Right lung (tissue), 2 donors: ENCODE measurements at regions not wholly inside any gene's neighbourhood (a gene's known extent, or its start where the extent isn't known, plus 50 kb on each side); places are given as distances from the start of the nearest gene placed in this dataset.
"Not testable (repeated sequence)": the region's sequence is repeated elsewhere in the genome, so short reads cannot be mapped to it uniquely, and the experiment has no call there.

Experiments used
- DNase-seq, 2 donors: peaks; one replicate each; pipeline ENCODE4 v3.0.0-alpha.2; 2013

DNA sequence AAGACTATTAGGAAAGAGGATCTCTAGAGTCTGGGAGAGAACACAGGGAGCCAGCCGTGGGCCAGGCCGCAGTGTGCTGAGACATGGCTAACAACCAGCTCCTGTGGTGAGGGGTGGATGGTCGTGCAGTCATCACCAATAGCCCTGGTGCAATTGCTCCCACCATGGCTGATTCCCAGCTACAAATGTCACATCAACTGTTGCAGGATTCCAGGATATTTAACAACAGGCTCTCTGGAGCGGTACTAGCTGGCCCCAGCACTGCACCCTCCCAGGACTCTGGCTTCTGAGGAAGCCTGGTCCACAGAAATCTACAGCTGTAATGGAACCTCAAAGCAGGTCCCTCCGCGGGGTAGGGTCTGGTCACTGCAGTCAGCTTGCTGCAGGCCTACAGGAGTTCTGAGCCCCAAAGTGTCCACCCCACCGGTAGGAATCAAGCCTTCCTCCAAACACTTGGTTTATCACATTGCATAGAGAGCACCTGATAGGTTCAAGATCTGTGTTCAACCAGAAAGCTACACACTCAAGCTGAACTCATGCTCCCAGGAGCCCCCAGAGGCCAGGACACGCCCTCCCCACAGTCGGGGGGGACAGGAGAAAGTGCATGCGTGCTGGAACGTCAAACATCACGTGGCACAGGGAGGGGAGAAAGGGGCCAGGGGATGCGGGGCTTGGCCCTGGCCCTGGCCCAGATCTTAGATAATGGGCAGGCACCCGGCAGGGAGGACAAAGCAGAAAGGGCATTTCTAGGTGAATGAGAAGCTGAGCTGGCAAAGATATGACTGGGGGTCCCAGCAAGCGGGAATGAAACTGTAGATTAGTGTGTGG lies 609.0 kb downstream of the TBC1D22A start:
- no peak for DNase-seq

DNA sequence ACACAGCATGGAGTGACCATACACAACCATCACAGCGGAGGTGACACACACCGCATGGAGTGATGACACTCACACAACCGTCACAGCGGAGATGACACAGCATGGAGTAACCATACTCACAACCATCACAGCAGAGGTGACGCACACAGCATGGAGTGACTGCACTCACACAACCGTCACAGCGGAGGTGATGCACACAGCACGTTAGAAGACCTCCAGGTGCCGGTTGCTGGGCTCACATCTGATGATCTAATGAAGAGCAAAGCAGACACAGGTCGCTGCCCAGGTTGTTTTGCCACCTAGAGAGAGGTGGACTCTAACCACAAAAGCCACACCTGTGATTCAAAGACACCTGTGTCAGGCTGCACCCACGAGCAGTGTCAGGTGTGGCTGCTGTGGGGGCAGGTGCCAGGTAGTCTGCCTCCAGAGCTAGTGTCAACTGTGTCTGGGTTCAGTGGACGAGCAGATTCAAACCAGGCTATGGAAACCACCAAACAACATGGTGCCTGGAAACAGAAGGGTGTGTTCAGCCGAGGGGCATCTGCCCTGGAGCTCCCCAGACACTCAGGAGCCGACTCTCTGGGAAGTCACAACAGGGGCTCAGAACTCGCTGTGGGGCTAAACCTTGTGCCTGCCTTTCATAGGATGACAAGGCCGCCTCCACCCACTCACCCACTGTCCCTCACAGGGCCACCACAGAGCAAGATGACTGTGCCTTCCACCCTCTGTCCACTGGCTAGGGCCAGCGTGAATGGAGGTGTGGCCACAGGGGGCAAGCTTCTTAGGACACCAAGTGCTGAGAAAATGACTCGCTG lies 608.2 kb downstream of the TBC1D22A start:
- no peak for DNase-seq

DNA sequence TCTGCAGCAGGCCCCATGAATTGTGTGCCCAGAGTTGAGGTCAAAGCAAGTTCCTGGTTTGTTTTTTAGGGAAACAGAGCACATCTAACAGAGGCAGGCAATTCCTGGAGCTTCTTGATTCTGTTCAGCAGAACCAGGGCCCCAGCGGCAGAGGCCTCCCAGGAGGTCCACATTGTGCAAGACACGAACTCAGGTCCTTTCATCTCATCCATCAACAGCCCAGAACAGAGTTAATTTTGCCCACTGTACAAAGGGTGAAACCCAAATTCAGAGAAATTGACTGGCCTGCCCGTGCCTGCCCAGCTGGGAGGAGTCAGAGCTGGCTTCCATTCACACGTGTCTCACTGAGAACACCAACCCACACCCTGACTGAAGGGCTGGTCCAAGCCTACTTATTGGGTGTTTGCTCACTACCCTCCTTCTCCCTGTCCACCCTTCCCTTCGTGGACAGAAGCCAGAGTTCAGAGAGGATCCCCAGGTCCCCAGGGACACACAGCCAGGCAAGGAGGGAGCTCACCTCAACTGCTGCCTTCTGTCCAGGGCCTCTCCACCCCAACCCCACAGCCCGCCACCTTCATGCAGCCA lies 607.1 kb downstream of the TBC1D22A start:
- no peak for DNase-seq

DNA sequence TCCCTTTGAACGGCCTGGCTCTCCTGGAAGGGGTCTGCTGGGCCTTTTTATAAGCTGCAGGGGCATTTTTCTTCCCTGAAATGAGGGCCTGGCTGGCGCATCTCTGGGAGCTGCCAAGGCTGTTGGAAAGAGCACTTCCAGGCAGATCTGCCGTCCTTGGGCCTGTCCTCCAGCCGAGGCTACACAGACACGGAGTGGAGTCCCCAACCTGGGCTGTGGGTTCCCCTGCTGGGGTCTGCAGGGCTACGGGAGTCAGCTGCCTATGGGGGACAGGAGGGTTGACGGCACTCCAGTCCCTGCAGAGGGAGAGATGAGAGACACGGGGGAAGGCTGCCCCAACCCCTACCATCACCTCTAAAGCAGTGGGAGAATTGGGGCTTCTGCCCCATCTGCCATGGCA lies 606.6 kb downstream of the TBC1D22A start:
- DNase-seq = no peak

DNA sequence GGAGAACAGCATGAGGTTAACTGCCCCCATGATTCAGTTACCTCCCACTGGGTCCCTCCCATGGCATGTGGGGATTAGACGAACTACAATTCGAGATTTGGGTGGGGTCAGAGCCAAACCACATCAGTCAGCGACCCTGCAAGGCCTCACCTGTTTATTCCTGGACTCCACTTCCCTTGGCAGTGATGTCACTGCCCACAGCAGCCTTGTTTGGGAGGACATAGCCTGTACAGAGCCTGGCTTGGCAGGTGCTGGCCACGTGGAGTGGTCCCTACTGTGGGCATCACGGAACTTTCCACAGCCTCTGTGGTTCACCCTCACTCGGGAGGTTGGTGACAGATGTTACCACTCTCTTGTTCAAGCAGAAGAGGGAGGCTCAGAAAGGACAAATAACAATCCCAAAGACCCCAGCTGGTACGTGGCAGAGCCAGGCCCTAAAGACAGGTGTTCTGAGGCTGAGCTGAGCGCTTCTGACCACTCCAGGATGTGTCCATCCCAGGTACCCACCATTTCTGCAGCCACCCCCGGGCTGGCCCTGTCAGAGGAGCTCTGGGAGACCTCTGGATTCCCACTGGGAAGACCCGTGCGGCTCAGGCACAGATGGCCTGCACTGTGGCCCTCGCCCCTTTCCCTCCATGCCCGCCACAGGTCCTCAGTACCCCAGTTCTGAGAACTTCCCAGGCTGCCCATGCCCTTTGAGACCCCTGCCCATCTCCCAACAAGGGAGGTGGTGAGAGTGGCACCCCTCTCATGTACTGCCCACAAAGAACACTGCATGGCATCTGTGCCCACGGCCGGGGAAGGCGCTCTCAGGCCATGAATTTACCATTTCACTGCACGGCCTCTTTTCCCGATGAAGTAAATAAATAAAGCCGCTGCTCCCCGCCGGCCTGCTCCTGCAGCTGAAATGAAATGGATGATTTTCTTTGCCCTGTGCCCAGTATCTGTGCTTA lies 605.8 kb downstream of the TBC1D22A start:
- DNase-seq = no peak

DNA sequence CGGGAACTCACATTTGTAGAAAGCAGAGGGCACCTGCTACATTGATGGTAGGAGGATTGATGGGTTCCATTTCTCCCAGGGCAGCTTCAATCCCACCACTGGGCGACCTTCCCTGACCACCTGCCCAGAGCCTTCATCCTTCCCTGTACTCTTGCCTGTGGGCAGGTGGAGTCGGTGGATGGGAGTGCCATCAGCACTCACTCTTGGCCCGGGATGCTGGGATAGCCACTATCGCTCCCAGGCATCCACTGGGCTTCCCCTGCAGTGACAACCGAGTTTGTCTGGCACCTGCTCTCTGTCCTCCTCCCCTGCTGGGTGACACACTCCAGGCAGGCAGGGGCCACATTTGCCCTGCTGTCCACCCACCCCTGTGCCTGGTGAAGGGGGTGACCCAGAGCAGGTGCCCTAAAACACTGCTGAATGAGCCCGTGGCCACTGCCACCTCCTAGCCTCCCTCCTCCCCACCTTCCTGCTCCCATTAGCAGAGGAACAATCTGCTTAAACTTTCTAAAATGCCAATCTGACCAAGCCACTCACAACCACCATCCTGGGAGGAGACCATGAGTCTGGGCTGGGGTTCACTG lies 604.7 kb downstream of the TBC1D22A start:
- no peak for DNase-seq

DNA sequence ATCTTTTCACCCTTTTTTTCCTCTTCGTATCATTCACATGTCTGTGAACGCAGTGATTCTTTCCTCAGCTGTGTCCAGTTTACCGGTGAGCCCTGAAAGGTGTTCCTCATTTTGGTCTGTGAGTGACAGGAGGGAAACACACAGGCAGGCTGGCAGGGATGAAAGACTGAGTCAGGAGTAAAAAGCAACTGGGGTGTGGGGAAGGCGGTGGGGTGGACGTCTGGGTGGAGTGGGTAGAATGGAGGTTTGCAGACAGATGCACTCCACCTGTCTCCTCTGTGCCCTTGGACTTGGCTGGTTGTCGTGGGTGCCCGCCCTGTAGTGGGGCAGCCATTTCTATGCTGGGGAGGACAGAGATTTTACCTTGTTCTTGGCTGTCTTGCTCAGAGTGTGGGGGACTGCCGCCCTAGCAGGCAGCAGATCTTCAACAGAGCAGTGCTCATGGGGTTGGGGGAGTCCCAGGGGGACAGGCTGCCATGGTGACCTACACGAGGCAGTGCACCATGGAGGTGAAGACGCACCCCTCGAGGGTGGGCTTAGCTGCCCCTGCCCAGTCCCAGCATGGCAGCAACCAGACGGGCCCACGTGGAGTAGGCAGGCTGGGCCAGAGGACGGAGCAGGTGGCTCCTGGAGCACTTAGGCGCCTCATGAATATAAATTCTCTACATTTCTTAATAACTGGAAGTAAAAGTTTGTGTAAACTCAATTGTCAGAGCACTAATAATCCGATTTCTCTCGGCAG lies 603.7 kb downstream of the TBC1D22A start:
- DNase-seq = no peak

DNA sequence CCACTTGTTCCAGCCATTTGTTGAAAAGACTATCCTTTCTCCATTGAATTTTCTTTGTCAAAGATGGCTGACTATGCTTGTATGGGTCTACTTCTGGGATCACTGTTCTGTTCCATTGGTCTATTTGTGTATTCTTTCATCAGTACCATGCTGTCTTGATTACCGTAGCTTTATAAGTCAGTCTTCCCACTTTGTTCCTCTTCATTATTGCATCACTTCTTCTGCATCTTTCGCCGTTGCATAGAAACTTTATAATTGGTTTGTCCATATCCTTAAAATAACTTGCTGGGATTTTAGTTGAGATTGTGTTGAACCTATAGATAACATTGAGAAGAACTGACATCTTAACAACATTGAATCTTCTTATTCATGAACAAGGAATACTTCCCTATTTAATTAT lies 598.8 kb downstream of the TBC1D22A start:
- no peak for DNase-seq

DNA sequence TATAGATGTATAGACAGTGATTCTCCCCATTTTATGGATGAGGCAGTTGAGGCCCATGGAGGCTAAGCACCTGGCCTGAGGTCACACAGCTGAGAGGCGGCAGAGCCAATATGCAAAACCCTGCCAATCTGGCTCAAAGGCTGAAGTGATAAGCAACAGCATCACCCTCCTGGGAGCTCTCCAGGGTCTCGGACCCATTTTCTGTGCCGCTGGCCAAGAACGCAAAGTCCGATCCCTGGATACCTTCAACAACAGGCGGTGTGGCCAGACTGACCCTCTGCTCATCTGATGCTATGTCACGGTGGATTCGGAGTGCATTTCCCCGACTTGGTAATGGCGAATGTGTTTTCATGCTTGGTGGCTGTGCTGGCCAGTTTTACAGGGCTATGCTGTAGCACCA lies 595.0 kb downstream of the TBC1D22A start:
- no peak for DNase-seq

DNA sequence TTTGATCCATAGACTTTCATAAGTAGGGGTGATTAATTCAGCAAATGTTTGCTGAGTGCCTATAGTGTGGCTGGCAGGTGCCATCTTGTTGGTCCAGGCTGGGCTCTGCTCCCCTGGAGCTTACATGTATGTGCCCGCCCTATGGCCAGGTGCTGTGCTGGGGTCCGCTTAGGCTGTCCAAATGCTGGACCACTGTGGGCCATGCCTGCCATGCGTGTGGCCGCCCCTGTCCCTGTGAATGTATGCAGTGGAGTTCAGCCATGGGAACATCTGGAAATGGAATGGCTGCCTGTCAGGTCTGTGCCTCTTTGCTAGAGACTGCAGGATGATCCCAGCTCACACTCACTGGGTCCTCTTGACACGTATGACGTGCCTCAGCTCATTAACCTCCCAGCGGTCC lies 594.6 kb downstream of the TBC1D22A start:
- DNase-seq = no peak

DNA sequence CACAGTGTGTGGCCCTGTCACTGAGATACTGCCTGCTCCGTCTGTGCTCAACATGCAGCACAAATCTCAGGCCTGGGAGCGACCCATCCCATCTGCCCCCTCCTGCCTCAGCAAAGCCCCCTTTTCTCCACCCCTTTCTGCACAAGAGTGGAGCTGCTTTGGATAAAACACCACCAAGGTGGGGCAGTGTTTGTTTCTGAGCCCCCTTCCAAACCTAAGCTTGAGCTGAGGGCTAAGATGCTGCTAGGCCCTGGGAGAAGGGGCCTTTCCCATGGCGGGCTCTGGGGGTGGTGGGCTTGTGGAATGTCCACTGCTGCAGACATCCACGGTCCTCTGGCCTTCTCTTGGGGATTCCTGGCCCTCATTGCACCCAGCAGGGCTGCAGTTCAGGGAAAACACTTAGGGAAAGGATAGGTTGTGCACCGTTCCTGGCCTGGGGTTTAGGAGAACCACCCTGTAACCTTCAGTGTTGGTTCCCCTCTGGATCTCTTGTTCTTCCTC lies 594.1 kb downstream of the TBC1D22A start:
- DNase-seq = no peak

DNA sequence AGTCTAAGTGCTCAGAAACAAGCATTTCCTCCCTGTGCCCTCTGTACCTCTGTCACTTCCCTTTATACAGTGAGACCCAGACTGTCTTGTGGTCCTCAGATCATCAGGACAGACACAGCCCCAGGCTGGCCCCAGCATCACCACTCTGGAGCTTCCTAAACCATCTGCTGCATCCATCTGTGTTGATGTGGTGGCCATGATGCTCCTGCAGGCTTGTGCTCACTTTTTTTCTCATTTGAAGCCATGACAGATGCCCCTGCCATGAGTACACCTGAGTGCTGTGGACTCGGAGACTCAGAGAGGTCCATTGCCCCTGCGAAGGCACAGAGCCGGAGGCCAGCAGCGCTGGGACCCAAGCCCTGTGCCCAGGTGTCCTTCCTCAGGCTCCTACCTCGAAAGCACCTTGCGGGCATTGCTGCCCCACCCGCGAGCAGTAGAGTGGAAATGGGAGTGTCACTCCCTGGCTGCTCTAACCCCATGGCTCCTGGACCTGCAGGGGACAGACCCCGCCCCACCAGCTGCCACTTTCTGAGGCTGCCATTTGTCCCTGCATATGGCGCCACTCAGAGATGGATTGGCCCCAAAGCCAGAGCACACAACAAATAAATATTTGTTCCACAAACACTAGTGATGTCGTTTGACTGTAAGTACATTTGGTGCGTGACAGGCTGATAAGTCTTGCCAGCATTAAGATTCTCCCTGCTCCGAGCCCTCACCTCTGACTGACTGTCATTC lies 593.5 kb downstream of the TBC1D22A start:
- DNase-seq = no peak

DNA sequence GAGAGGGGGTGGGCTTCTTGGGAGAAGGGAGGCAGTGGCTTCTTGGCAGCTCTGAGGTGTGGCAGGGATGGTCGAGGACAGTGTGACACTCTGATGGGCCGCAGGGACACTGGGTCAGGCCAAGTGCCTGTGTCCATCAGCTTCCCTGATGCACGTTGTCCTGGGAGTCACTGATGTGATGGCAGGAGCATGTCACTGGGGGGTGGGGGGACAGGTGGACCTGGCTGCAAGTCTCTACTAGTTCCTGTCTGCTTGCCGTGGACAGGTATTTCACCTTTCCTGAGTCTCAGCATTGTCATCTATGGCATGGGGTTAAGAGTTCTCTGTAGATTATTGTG lies 592.9 kb downstream of the TBC1D22A start:
- DNase-seq = no peak

DNA sequence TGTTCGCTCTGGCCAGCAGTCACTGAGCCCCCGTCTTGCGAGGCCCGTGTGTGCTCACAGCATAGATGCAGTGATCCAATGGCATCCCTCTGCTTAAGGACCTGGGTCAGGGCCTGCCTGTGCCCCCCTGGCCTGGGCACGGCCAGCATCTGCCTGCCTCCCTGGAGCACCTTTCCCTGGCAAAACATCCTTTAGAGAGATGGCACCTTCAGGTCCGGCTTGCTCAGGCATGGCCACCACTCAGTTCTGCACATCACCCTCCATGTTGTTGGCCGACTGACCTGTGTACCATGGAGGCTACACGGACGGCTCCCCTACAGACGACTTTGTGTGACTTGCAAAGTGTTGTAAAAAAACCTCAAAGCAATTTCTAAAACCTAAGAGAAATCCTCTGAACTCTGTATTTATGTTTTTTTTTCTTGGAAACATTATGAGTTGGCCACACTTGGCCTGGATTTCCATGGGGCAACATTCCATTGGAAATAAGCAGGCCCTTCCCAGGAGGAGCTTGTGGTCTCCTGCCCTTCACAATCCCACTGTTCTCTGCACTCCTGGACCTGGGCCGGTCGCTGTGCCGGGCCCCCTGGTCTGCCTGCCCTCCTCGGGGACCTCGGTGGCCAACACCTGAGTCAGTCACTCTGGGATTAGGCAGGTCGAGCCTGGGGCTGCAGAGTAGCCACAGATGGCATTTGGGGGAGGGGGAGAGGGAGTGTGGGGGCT lies 592.4 kb downstream of the TBC1D22A start:
- no peak for DNase-seq

DNA sequence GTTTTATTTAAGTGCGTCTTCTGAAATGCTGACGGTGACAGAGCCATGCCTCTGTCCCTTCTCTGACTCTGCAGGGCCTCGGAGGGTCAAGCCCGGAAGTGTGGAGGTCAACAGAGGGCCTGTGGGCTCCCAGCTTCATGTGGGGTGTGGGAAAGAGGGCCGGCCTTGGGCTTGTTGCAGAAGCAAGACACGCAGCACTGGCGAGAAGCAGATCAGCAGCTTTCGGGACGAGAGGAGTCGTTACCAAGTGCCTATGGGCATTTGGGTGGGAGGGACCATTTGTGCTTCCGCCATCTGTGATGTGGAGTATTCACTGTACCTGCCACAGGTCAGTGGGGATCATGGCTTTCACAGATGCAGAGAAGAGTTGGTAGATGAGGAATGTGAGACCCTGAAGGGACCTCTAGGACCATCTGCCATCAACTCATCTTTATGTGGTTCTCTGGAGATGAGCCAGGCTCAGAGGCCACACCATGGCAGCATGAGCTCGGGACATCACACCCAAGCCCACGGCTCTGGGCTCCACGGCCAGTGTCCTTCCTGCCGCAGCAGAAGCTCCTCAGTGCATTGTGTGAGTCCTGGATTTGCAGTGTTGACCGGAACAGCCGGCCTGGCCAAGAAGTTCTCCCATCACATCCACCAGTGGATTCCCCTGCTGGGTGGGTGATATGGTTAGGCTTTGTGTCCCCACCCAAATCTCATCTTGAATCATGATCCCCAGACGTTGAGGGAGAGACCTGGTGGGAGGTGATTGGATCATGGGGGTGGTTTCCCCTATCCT lies 590.7 kb downstream of the TBC1D22A start:
- no peak for DNase-seq

DNA sequence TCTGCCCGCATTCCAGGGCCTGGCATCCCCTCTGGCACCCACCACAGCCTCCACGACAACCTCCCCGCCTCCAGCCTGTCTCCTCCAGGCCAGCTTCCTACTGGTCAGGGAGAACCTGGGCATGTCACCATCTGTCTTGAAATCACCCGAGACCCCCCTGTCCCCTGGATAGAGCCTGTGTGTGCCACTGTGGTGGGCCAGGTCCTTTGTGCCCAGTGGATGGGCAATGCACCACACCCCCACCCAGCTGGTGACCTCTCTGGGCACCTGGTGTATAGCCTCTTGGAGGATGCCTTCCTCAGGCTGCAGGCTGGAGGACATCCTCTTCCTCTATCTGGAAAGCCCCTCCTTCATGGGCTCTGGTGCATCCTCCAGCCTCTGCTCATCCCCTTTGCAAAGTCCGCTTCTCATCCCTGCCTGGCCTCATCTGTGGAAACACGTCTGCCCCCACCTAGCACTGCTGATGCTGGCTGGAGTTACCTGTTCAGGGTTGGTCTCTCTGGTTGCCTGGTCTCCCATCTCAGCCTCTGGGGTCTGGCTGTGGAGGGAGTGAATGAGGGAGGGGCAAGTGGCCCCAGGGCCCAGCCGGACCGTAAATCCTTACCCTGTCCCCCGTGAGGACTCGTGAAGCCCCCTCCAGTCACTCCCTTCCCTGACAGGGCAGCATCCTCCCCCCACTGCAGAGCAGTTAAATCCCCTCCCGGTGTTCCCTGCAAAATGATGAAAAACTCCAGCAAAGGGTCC lies 589.6 kb downstream of the TBC1D22A start:
- no peak for DNase-seq

DNA sequence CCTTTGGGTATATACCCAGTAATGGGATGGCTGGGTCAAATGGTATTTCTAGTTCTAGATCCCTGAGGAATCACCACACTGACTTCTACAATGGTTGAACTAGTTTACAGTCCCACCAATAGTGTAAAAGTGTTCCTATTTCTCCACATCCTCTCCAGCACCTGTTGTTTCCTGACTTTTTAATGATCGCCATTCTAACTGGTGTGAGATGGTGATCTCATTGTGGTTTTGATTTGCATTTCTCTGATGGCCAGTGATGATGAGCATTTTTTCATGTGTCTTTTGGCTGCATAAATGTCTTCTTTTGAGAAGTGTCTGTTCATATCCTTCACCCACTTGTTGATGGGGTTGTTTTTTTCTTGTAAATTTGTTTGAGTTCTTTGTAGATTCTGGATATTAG lies 583.8 kb downstream of the TBC1D22A start:
- DNase-seq = not testable (repeated sequence)
